CD4-positive, alpha-beta memory T cell (primary cell): ENCODE measurements at regions not wholly inside any gene's neighbourhood (a gene's known extent, or its start where the extent isn't known, plus 50 kb on each side); places are given as distances from the start of the nearest gene placed in this dataset.

Source experiments
- CTCF ChIA-PET: fragments of 350-600 bp; sonication (Branson Sonifier 250); formaldehyde crosslinking; loops from one replicate; lab custom pipeline; 2021; ENCODE audit warnings: inconsistent platforms; ENCODE audit not compliant: partially characterized antibody; lab: Charles Lee
- POLR2A ChIA-PET: fragments of 350-600 bp; sonication (Branson Sonifier 250); formaldehyde crosslinking; loops from one replicate; lab custom pipeline; 2021; ENCODE audit not compliant: partially characterized antibody; lab: Charles Lee
- DNase-seq, 5 donors: peaks; one replicate each; pipeline versions ENCODE4 v3.0.0 to v3.0.0-alpha.2; 2020 to 2022; ENCODE audit warnings: mixed read lengths in 1 of 5
- H3K27ac ChIP-seq: one replicate; pipeline ENCODE4 v1.7.0; 2013; ENCODE audit warnings: low read depth, low read length
- H3K27me3 ChIP-seq: 2 replicates; pipeline ENCODE4 v1.7.0; 2013; ENCODE audit warnings: mild to moderate bottlenecking, low read length, moderate library complexity; ENCODE audit not compliant: insufficient read depth
- H3K36me3 ChIP-seq: 2 replicates; pipeline ENCODE4 v1.7.0; 2013; ENCODE audit warnings: mild to moderate bottlenecking, low read length, moderate library complexity; ENCODE audit not compliant: insufficient read depth
- H3K4me1 ChIP-seq: 2 replicates; pipeline ENCODE4 v1.7.0; 2013; ENCODE audit warnings: mild to moderate bottlenecking, low read length, moderate library complexity; ENCODE audit not compliant: insufficient read depth
- H3K4me3 ChIP-seq, 2 donors: one replicate each; pipeline ENCODE4 v1.7.0; 2013; ENCODE audit warnings: low read length in 2 of 2, mild to moderate bottlenecking in 1 of 2
- H3K9me3 ChIP-seq, 2 donors: one replicate each; pipeline ENCODE4 v1.7.0; 2013; ENCODE audit warnings: low read length in 2 of 2, control low read depth in 1 of 2; ENCODE audit not compliant: control insufficient read depth in 1 of 2
- H3K27ac Mint-ChIP-seq, 7 donors: one replicate each; pipeline ENCODE4 v1.8.0; 2020 to 2021; ENCODE audit warnings: mixed read lengths in 7 of 7, mild to moderate bottlenecking in 6 of 7, inconsistent platforms in 3 of 7, moderate library complexity in 3 of 7
- H3K27me3 Mint-ChIP-seq, 2 donors: one replicate each; pipeline ENCODE4 v1.8.0; 2020 to 2021; ENCODE audit warnings: mixed read lengths in 2 of 2
- H3K36me3 Mint-ChIP-seq, 2 donors: one replicate each; pipeline ENCODE4 v1.8.0; 2020 to 2021; ENCODE audit warnings: mixed read lengths in 2 of 2, inconsistent platforms in 1 of 2, mild to moderate bottlenecking in 1 of 2
- H3K4me1 Mint-ChIP-seq, 4 donors: one replicate each; pipeline ENCODE4 v1.8.0; 2020 to 2021; ENCODE audit warnings: mixed read lengths in 4 of 4, mild to moderate bottlenecking in 1 of 4
- H3K4me3 Mint-ChIP-seq, 8 donors: one replicate each; pipeline ENCODE4 v1.8.0; 2020 to 2021; ENCODE audit warnings: mixed read lengths in 8 of 8, mild to moderate bottlenecking in 7 of 8, moderate library complexity in 6 of 8, inconsistent platforms in 3 of 8
- H3K9me3 Mint-ChIP-seq, 8 donors: one replicate each; pipeline ENCODE4 v1.8.0; 2020 to 2021; ENCODE audit warnings: mixed read lengths in 8 of 8, mild to moderate bottlenecking in 5 of 8, inconsistent platforms in 3 of 8, moderate library complexity in 1 of 8
- intact Hi-C: fragments of 100-400 bp; cut with micrococcal nuclease; formaldehyde crosslinking; loops from one replicate; pipeline ENCODE4 v1.15.1; 2023

GRCh38 chrX:149302705-149303104, 202.4 kb downstream of the IDS start:
- Mint-ChIP-seq H3K27ac (no peak overlapping the region), H3K36me3 (no peaks in the 10 kb centered on the region), H3K9me3 (peaks cover 0 to 5% (median 0%) of the 10 kb centered on the region in 8 donors), H3K4me1 (no peaks in the 10 kb centered on the region), H3K27me3 (peaks cover 2% of the 10 kb centered on the region in 2 donors), H3K4me3 (no peak overlapping the region)
- Histone ChIP-seq H3K9me3 (no peaks in the 10 kb centered on the region), H3K27ac (no peak overlapping the region), H3K36me3 (no peaks in the 10 kb centered on the region), H3K27me3 (no peaks in the 10 kb centered on the region), H3K4me3 (no peak overlapping the region), H3K4me1 (no peaks in the 10 kb centered on the region)
- intact Hi-C loops = no loop called here
- no peak for DNase-seq
- CTCF ChIA-PET = no interaction called here
- POLR2A ChIA-PET = no interaction called here

GRCh38 chrX:149298111-149298510, 207.0 kb downstream of the IDS start:
- intact Hi-C loops = no loop called here
- Histone ChIP-seq H3K36me3 (no peaks in the 10 kb centered on the region), H3K27me3 (no peaks in the 10 kb centered on the region), H3K9me3 (no peaks in the 10 kb centered on the region), H3K4me1 (no peaks in the 10 kb centered on the region), H3K4me3 (no peak overlapping the region), H3K27ac (no peak overlapping the region)
- Mint-ChIP-seq H3K27me3 (no peaks in the 10 kb centered on the region), H3K36me3 (no peaks in the 10 kb centered on the region), H3K27ac (no peak overlapping the region), H3K4me3 (no peak overlapping the region), H3K4me1 (no peaks in the 10 kb centered on the region), H3K9me3 (no peaks in the 10 kb centered on the region)
- ChIA-PET CTCF (no interaction called here), POLR2A (no interaction called here)
- no peak for DNase-seq

- no peaks in the 10 kb centered on the region for H3K4me1 Mint-ChIP-seq
- no peaks in the 10 kb centered on the region for H3K36me3 Mint-ChIP-seq
- Histone ChIP-seq H3K36me3 (no peaks in the 10 kb centered on the region), H3K4me3 (no peak overlapping the region), H3K9me3 (no peaks in the 10 kb centered on the region), H3K4me1 (no peaks in the 10 kb centered on the region), H3K27ac (no peak overlapping the region), H3K27me3 (no peaks in the 10 kb centered on the region)
- no peak for DNase-seq
- H3K27ac Mint-ChIP-seq = no peak overlapping the region
- ChIA-PET CTCF (interaction anchor here (1.5 kb wide), 1 partner anchor 9 kb away, joined by 5 read pairs; no protein-coding TSS in a partner anchor), POLR2A (no interaction called here)
- no peak overlapping the region for H3K4me3 Mint-ChIP-seq
- intact Hi-C loops = no loop called here
- no peaks in the 10 kb centered on the region for H3K9me3 Mint-ChIP-seq
- no peaks in the 10 kb centered on the region for H3K27me3 Mint-ChIP-seq
Observed at GRCh38 chrX:149296092-149296491, 209.0 kb downstream of the IDS start.

- H3K36me3 ChIP-seq = no peaks in the 10 kb centered on the region
- Mint-ChIP-seq H3K4me1 (no peaks in the 10 kb centered on the region), H3K27me3 (peaks cover 0 to 4% of the 10 kb centered on the region in 2 donors), H3K4me3 (no peak overlapping the region), H3K9me3 (no peaks in the 10 kb centered on the region), H3K36me3 (no peaks in the 10 kb centered on the region), H3K27ac (no peak overlapping the region)
- intact Hi-C loops = loop anchor here (5.0 kb wide), 1 partner anchor 185 kb away; no protein-coding TSS in a partner anchor
- ChIA-PET POLR2A (no interaction called here), CTCF (interaction anchor here (0.7 to 2.2 kb wide), 12 partner anchors 8 to 1244 kb away, joined by 3 to 30 read pairs (median 5); no protein-coding TSS in a partner anchor)
- H3K27ac ChIP-seq = no peak overlapping the region
- H3K9me3 ChIP-seq = no peaks in the 10 kb centered on the region
- DNase-seq = peak in 4 of 5 donors; percentile 38 to 50 (median 46)
- H3K4me1 ChIP-seq = no peaks in the 10 kb centered on the region
- no peaks in the 10 kb centered on the region for H3K27me3 ChIP-seq
- H3K4me3 ChIP-seq = no peak overlapping the region
Observed at GRCh38 chrX:149286940-149287349, 218.2 kb downstream of the IDS start.

GRCh38 chrX:149284616-149285015, 220.5 kb downstream of the IDS start:
- CTCF ChIA-PET = no interaction called here
- no peaks in the 10 kb centered on the region for H3K9me3 ChIP-seq
- Mint-ChIP-seq H3K9me3 (no peaks in the 10 kb centered on the region), H3K4me1 (no peaks in the 10 kb centered on the region), H3K36me3 (no peaks in the 10 kb centered on the region), H3K27ac (no peak overlapping the region), H3K4me3 (no peak overlapping the region), H3K27me3 (peaks cover 0 to 4% of the 10 kb centered on the region in 2 donors)
- no peak for DNase-seq
- intact Hi-C loops = loop anchor here (5.0 kb wide), 1 partner anchor 188 kb away; no protein-coding TSS in a partner anchor
- H3K4me1 ChIP-seq = no peaks in the 10 kb centered on the region
- H3K36me3 ChIP-seq = no peaks in the 10 kb centered on the region
- H3K4me3 ChIP-seq = no peak overlapping the region
- H3K27me3 ChIP-seq = no peaks in the 10 kb centered on the region
- POLR2A ChIA-PET = no interaction called here
- no peak overlapping the region for H3K27ac ChIP-seq

- H3K36me3 ChIP-seq = no peaks in the 10 kb centered on the region
- no peaks in the 10 kb centered on the region for H3K4me1 ChIP-seq
- no peak overlapping the region for H3K4me3 ChIP-seq
- peaks cover 0 to 7% of the 10 kb centered on the region in 2 donors for H3K27me3 Mint-ChIP-seq
- no peaks in the 10 kb centered on the region for H3K4me1 Mint-ChIP-seq
- no peaks in the 10 kb centered on the region for H3K27me3 ChIP-seq
- H3K9me3 Mint-ChIP-seq = no peaks in the 10 kb centered on the region
- H3K9me3 ChIP-seq = no peaks in the 10 kb centered on the region
- H3K4me3 Mint-ChIP-seq = no peak overlapping the region
- intact Hi-C loops = no loop called here
- H3K27ac Mint-ChIP-seq = no peak overlapping the region
- H3K36me3 Mint-ChIP-seq = no peaks in the 10 kb centered on the region
- no peak overlapping the region for H3K27ac ChIP-seq
- no peak for DNase-seq
- ChIA-PET CTCF (interaction anchor here (1.2 kb wide), 1 partner anchor 1233 kb away, joined by 3 read pairs; no protein-coding TSS in a partner anchor), POLR2A (no interaction called here)
Observed at GRCh38 chrX:149283853-149284252, 221.3 kb downstream of the IDS start.

- no peaks in the 10 kb centered on the region for H3K4me1 ChIP-seq
- H3K4me3 ChIP-seq = no peak overlapping the region
- POLR2A ChIA-PET = no interaction called here
- H3K36me3 ChIP-seq = no peaks in the 10 kb centered on the region
- no peaks in the 10 kb centered on the region for H3K36me3 Mint-ChIP-seq
- no peaks in the 10 kb centered on the region for H3K9me3 ChIP-seq
- no peak overlapping the region for H3K27ac ChIP-seq
- H3K9me3 Mint-ChIP-seq = no peaks in the 10 kb centered on the region
- intact Hi-C loops = no loop called here
- H3K27me3 Mint-ChIP-seq = peaks cover 0 to 7% of the 10 kb centered on the region in 2 donors
- H3K4me1 Mint-ChIP-seq = no peaks in the 10 kb centered on the region
- DNase-seq = no peak
- CTCF ChIA-PET = no interaction called here
- no peak overlapping the region for H3K4me3 Mint-ChIP-seq
- H3K27me3 ChIP-seq = no peaks in the 10 kb centered on the region
- H3K27ac Mint-ChIP-seq = no peak overlapping the region
Observed at GRCh38 chrX:149282909-149283308, 222.2 kb downstream of the IDS start.

- ChIA-PET CTCF (no interaction called here), POLR2A (no interaction called here)
- Mint-ChIP-seq H3K9me3 (no peaks in the 10 kb centered on the region), H3K4me1 (no peaks in the 10 kb centered on the region), H3K27me3 (peaks cover 0 to 5% of the 10 kb centered on the region in 2 donors), H3K27ac (no peak overlapping the region), H3K4me3 (no peak overlapping the region), H3K36me3 (no peaks in the 10 kb centered on the region)
- Histone ChIP-seq H3K9me3 (no peaks in the 10 kb centered on the region), H3K36me3 (no peaks in the 10 kb centered on the region), H3K4me3 (no peak overlapping the region), H3K4me1 (no peaks in the 10 kb centered on the region), H3K27ac (no peak overlapping the region), H3K27me3 (no peaks in the 10 kb centered on the region)
- intact Hi-C loops = no loop called here
- DNase-seq = no peak
Observed at GRCh38 chrX:149280011-149280410, 225.1 kb downstream of the IDS start.
